Loucy (cell line): ENCODE measurements at regions not wholly inside any gene's neighbourhood (a gene's known extent, or its start where the extent isn't known, plus 50 kb on each side); places are given as distances from the start of the nearest gene placed in this dataset.

Experiments used
- H2AFZ ChIP-seq: fragments of 200-600 bp; sonication (generic); 2 replicates; pipeline ENCODE4 v1.6.0; 2016; ENCODE audit warnings: antibody characterized with exemption, mild to moderate bottlenecking, low read length, moderate library complexity
- H3F3A ChIP-seq: fragments of 200-600 bp; 2 replicates; pipeline ENCODE4 v1.6.0; 2016; ENCODE audit warnings: antibody characterized with exemption, low read depth, mild to moderate bottlenecking
- H3K27me3 ChIP-seq: fragments of 200-600 bp; sonication (generic); 2 replicates; pipeline ENCODE4 v1.6.1; 2014; ENCODE audit warnings: low read length, mild to moderate bottlenecking; ENCODE audit not compliant: insufficient read depth, poor library complexity, severe bottlenecking
- H3K36me3 ChIP-seq: fragments of 200-600 bp; sonication (generic); 2 replicates; pipeline ENCODE4 v1.6.1; 2016; ENCODE audit warnings: low read length; ENCODE audit not compliant: insufficient read depth
- H3K4me1 ChIP-seq: fragments of 200-600 bp; sonication (generic); 2 replicates; pipeline ENCODE4 v1.5.1; 2014; ENCODE audit warnings: low read length, mild to moderate bottlenecking; ENCODE audit not compliant: insufficient read depth, poor library complexity, severe bottlenecking
- H3K4me2 ChIP-seq: fragments of 200-600 bp; sonication (generic); 2 replicates; pipeline ENCODE4 v1.6.0; 2014; ENCODE audit warnings: antibody characterized with exemption, low read length, low read depth, mild to moderate bottlenecking; ENCODE audit not compliant: poor library complexity, severe bottlenecking
- H3K4me3 ChIP-seq: fragments of 200-600 bp; sonication (generic); 2 replicates; pipeline ENCODE4 v1.5.1; 2014; ENCODE audit warnings: low read length, mild to moderate bottlenecking, mixed read lengths; ENCODE audit not compliant: poor library complexity, severe bottlenecking
- H3K79me2 ChIP-seq: fragments of 200-600 bp; sonication (generic); 2 replicates; pipeline ENCODE4 v1.6.1; 2014; ENCODE audit warnings: low read length; ENCODE audit not compliant: insufficient read depth
- H3K9ac ChIP-seq: fragments of 200-600 bp; sonication (generic); 2 replicates; pipeline ENCODE4 v1.6.0; 2014; ENCODE audit warnings: mild to moderate bottlenecking, low read depth, low read length, moderate library complexity; ENCODE audit not compliant: poor library complexity, severe bottlenecking
- H3K9me2 ChIP-seq: fragments of 200-600 bp; sonication (generic); replicated peaks from 2 replicates; pipeline ENCODE4 v1.6.1; 2016; ENCODE audit warnings: low read depth, low read length, mixed read lengths
- H3K9me3 ChIP-seq: fragments of 200-600 bp; sonication (generic); 2 replicates; pipeline ENCODE4 v1.6.1; 2014; ENCODE audit warnings: mild to moderate bottlenecking, antibody characterized with exemption, low read length, low read depth; ENCODE audit not compliant: insufficient read depth
- H4K20me1 ChIP-seq: fragments of 200-600 bp; sonication (generic); 2 replicates; pipeline ENCODE4 v1.6.0; 2014; ENCODE audit warnings: antibody characterized with exemption, low read length, mild to moderate bottlenecking; ENCODE audit not compliant: insufficient read depth, poor library complexity, severe bottlenecking
- EZH2phosphoT487 ChIP-seq: fragments of 200-600 bp; IDR thresholded peaks from 2 replicates; pipeline ENCODE4 v1.6.1; 2018; ENCODE audit warnings: antibody characterized with exemption, mild to moderate bottlenecking, moderate library complexity, borderline replicate concordance
- TF ChIP-seq, protein P1 (sequence below): fragments of 200-600 bp; sonication (generic); conservative IDR thresholded peaks from 2 replicates; pipeline ENCODE4 v1.5.1; 2014; ENCODE audit warnings: mild to moderate bottlenecking, antibody characterized with exemption, low read length

DNA sequence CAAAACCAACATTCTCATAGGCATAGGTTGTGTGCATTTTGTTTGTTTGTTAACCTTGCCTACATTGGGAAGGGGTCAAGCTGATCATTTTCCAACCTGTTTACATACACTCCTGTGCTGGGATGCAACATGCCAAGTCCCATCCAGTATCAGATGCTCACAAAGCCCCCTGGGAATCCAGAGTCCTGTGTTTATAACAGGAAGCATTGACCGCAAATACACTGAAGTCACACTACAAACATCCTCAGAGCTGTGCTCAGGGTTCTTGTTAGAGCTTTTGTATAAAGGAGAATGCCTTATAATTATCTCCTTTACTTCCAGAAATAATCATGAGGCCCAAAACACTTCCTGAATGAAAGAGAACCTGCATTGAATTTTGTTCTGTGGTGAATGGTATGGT is 488.7 kb upstream of the TCF4 start:
- no peaks in the 10 kb centered on the region for H3K79me2 ChIP-seq
- no peaks in the 10 kb centered on the region for H3K9me2 ChIP-seq
- no peaks in the 10 kb centered on the region for H4K20me1 ChIP-seq
- no peak overlapping the region for H2AFZ ChIP-seq
- TF ChIP-seq, protein P1, sequence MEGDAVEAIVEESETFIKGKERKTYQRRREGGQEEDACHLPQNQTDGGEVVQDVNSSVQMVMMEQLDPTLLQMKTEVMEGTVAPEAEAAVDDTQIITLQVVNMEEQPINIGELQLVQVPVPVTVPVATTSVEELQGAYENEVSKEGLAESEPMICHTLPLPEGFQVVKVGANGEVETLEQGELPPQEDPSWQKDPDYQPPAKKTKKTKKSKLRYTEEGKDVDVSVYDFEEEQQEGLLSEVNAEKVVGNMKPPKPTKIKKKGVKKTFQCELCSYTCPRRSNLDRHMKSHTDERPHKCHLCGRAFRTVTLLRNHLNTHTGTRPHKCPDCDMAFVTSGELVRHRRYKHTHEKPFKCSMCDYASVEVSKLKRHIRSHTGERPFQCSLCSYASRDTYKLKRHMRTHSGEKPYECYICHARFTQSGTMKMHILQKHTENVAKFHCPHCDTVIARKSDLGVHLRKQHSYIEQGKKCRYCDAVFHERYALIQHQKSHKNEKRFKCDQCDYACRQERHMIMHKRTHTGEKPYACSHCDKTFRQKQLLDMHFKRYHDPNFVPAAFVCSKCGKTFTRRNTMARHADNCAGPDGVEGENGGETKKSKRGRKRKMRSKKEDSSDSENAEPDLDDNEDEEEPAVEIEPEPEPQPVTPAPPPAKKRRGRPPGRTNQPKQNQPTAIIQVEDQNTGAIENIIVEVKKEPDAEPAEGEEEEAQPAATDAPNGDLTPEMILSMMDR: no peak
- TF ChIP-seq EZH2phosphoT487: no peak
- H3K4me2 ChIP-seq: no peak overlapping the region
- no peaks in the 10 kb centered on the region for H3F3A ChIP-seq
- no peaks in the 10 kb centered on the region for H3K27me3 ChIP-seq
- H3K36me3 ChIP-seq: no peaks in the 10 kb centered on the region
- H3K4me3 ChIP-seq: no peak overlapping the region
- no peak overlapping the region for H3K9ac ChIP-seq
- no peaks in the 10 kb centered on the region for H3K9me3 ChIP-seq
- no peaks in the 10 kb centered on the region for H3K4me1 ChIP-seq

DNA sequence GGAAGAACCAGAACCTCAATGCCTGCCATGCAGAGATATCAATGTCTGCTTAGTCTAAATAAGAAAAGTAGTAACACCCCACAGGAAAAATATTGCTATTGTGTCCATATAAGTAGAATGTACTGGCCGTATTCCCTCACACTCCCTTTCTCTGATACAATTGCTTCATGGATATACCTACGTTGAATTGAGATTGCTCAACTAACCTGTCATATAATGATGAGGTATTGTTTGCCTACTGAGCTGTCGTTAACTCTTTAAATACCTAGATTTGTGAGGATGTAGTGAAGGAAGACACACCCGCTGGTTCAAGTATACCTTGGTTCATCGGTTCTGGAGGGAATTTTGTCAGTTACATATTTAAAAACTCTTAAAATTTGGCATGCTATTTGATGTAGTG is 480.7 kb upstream of the TCF4 start:
- Histone ChIP-seq H2AFZ (no peak overlapping the region), H3K4me2 (no peak overlapping the region), H3K4me1 (no peaks in the 10 kb centered on the region)

DNA sequence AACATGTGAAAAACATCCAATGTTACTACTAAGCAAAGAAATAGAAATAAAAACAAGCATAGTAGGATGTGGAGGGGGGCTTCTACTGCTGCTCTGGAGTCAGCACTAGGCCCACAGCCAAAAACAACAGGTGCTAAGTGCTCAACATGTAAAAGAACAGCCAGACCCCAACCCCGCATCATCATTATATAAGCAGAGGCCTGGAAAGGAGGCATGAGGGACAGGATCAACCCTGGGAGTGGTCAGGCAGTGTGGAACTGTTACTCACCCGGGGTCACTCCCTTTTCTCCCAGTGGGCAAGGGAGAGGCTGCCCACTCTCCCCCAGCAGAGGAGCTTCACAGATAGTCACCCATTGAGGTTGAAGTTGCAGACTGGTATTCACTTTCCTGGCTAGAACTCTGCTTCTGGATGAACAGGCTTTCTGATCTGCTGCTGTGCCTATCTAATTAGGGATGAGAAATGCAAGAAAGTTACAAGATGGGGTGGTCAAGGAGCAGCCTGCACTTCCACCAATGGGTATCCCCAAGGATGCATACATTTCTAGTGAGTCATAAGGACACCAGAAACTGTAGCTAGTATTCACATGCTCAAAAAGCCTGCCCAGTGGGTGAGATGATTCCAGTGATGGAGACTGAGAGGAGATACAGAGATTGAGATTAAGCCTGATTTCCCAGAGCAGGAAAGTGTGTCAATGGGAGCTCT is 480.1 kb upstream of the TCF4 start:
- H3F3A ChIP-seq: no peaks in the 10 kb centered on the region
- no peak overlapping the region for H3K9ac ChIP-seq
- no peaks in the 10 kb centered on the region for H4K20me1 ChIP-seq
- H3K4me2 ChIP-seq: no peak overlapping the region
- no peaks in the 10 kb centered on the region for H3K9me3 ChIP-seq
- H3K4me3 ChIP-seq: no peak overlapping the region
- TF ChIP-seq EZH2phosphoT487: no peak
- TF ChIP-seq, protein P1: no peak
- no peaks in the 10 kb centered on the region for H3K36me3 ChIP-seq
- no peaks in the 10 kb centered on the region for H3K4me1 ChIP-seq
- no peaks in the 10 kb centered on the region for H3K27me3 ChIP-seq
- H3K79me2 ChIP-seq: no peaks in the 10 kb centered on the region
- no peaks in the 10 kb centered on the region for H3K9me2 ChIP-seq
- H2AFZ ChIP-seq: no peak overlapping the region

More for the DNA sequence above, 480.7 kb upstream of the TCF4 start:
- Histone ChIP-seq H3F3A (no peaks in the 10 kb centered on the region), H3K4me3 (no peak overlapping the region), H3K9me2 (no peaks in the 10 kb centered on the region), H3K79me2 (no peaks in the 10 kb centered on the region), H3K9ac (no peak overlapping the region), H3K36me3 (no peaks in the 10 kb centered on the region), H3K9me3 (no peaks in the 10 kb centered on the region), H3K27me3 (no peaks in the 10 kb centered on the region), H4K20me1 (no peaks in the 10 kb centered on the region)
- no peak for TF ChIP-seq EZH2phosphoT487
- TF ChIP-seq, protein P1: no peak
